GM23338 (cell line): ENCODE measurements at regions not wholly inside any gene's neighbourhood (a gene's known extent, or its start where the extent isn't known, plus 50 kb on each side); places are given as distances from the start of the nearest gene placed in this dataset.

Experiments used
- CREB1 ChIP-seq: fragments of 250-450 bp; sonication (Bioruptor Pico); IDR thresholded peaks from 2 replicates; pipeline ENCODE4 v1.5.0; 2020; ENCODE audit warnings: low read depth, mild to moderate bottlenecking, moderate library complexity
- CTCF ChIP-seq, 2 experiments: fragments of 200-600 bp in 1 of 2; sonication (generic) in 1 of 2; conservative IDR thresholded peaks; 2 replicates each; pipeline versions ENCODE4 v1.5.1 to v1.6.1; 2016 to 2017; ENCODE audit warnings: antibody characterized with exemption in 2 of 2, low read depth in 2 of 2, mild to moderate bottlenecking in 2 of 2, moderate library complexity in 1 of 2
- POLR2AphosphoS5 ChIP-seq: IDR thresholded peaks from 2 replicates; pipeline ENCODE4 v1.6.1; 2016; ENCODE audit warnings: antibody characterized with exemption, low read depth
- REST ChIP-seq: IDR thresholded peaks from one replicate; pipeline ENCODE4 v1.6.1; 2018; ENCODE audit warnings: antibody characterized with exemption; ENCODE audit not compliant: unreplicated experiment

GRCh38 chr18:2212598-2213205 lies 358.6 kb downstream of the METTL4 start:
- TF ChIP-seq CREB1 (CRISPR knock-in tag): no peak
- no peak for TF ChIP-seq POLR2AphosphoS5
- TF ChIP-seq CTCF (conservative IDR thresholded peaks at IDR 0.05; ENCODE audit: low read depth in 2 of 2): no peak
- no peak for TF ChIP-seq REST
